Psoas muscle (tissue), 7 donors: ENCODE measurements at regions not wholly inside any gene's neighbourhood (a gene's known extent, or its start where the extent isn't known, plus 50 kb on each side); places are given as distances from the start of the nearest gene placed in this dataset.

Source experiments
- ATAC-seq, 4 donors: fragments of 200-7000 bp; cut with Tn5 transposase; one replicate each; pipeline ENCODE4 v1.9.1; 2020; ENCODE audit warnings: moderate library complexity in 3 of 4, mild to moderate bottlenecking in 2 of 4
- DNase-seq, 2 donors: peaks; one replicate each; pipeline ENCODE4 v3.0.0-alpha.2; 2020
- H3K27ac ChIP-seq: fragments of 200-600 bp; one replicate; pipeline ENCODE4 v1.8.0; 2022
- H3K27me3 ChIP-seq, 3 donors: fragments of 200-600 bp in 1 of 3; one replicate each; pipeline versions ENCODE4 v1.6.1 to v1.8.0; 2013 to 2022; ENCODE audit warnings: low read length in 2 of 3, mild to moderate bottlenecking in 2 of 3, moderate library complexity in 1 of 3; ENCODE audit not compliant: insufficient read depth in 3 of 3
- H3K36me3 ChIP-seq, 2 donors: fragments of 200-600 bp in 1 of 2; one replicate each; pipeline versions ENCODE4 v1.6.1 to v1.8.0; 2013 to 2022; ENCODE audit warnings: low read depth in 1 of 2, mild to moderate bottlenecking in 1 of 2, moderate library complexity in 1 of 2; ENCODE audit not compliant: insufficient read depth in 1 of 2
- H3K4me1 ChIP-seq: fragments of 200-600 bp; one replicate; pipeline ENCODE4 v1.8.0; 2022
- H3K4me3 ChIP-seq: fragments of 200-600 bp; one replicate; pipeline ENCODE4 v1.8.0; 2022; ENCODE audit warnings: mild to moderate bottlenecking
- H3K9me3 ChIP-seq: fragments of 200-600 bp; one replicate; pipeline ENCODE4 v1.8.0; 2022
- CTCF ChIP-seq: fragments of 200-600 bp; IDR thresholded peaks from one replicate; pipeline ENCODE4 v1.8.0; 2022; ENCODE audit warnings: antibody characterized with exemption
- WGBS, 3 donors: extraction: QIAGEN DNeasy Blood & Tissue Kit; methylation state at CpG; one replicate each; pipeline versions ENCODE4 v1.1.6 to v1.1.7; 2013; 5-methylcytosine and 5-hydroxymethylcytosine counted together
- intact Hi-C, 2 donors: fragments of 100-400 bp; cut with DNase I; formaldehyde crosslinking; loops; one replicate each; pipeline versions ENCODE4 v1.11.0 to v1.14.2; 2022
- donor health status: healthy with polysubstance abuse.
- donor health status: DM: no; HTN: no; CAD: no; lungs with moderate emphysema.
- donor health status: Bipolar disorder and iron deficiency.
- donor health status: healthy.
- donor health status: DM: yes; HTN: yes; CAD: no.
- donor health status: DM: no; HTN: no; CAD: no.
- donor health status: DM: yes; HTN: yes; CAD: no.

- H3K36me3 ChIP-seq, result no peaks in the 10 kb centered on the region
- H3K27ac ChIP-seq, result no peak overlapping the region
- intact Hi-C loops, result loop anchor here (2.0 to 5.0 kb wide), 3 partner anchors 664 to 1457 kb away; no protein-coding TSS in a partner anchor
- 1 to 4% (median 3%) methylated on average over 2 of the region's 2 CpGs for WGBS, 3 donors
- peak in 3 of 4 donors; percentile 42 to 77 (median 63) for ATAC-seq
- no peak overlapping the region for H3K4me3 ChIP-seq
- no peaks in the 10 kb centered on the region for H3K4me1 ChIP-seq
- no peak for DNase-seq
- no peaks in the 10 kb centered on the region for H3K27me3 ChIP-seq
- H3K9me3 ChIP-seq, result no peaks in the 10 kb centered on the region
- TF ChIP-seq CTCF, result peak; percentile 52
These were observed 286.9 kb upstream of the PRKD1 start for GRCh38 chr14:30214461-30215090.

- ATAC-seq, result no peak
- no peaks in the 10 kb centered on the region for H3K36me3 ChIP-seq
- H3K4me1 ChIP-seq, result peaks cover 11% of the 10 kb centered on the region
- H3K27me3 ChIP-seq, result peaks cover 0 to 2% (median 1%) of the 10 kb centered on the region in 3 donors
- no peak overlapping the region for H3K4me3 ChIP-seq
- no peak overlapping the region for H3K27ac ChIP-seq
- DNase-seq, result no peak
- intact Hi-C loops, result loop anchor here in 1 of 2 donors (5.0 kb wide), 1 partner anchor 672 kb away; no protein-coding TSS in a partner anchor
- WGBS, 3 donors, result 88 to 91% (median 91%) methylated on average over 5 of the region's 5 CpGs
- TF ChIP-seq CTCF, result no peak
- no peaks in the 10 kb centered on the region for H3K9me3 ChIP-seq
These were observed 291.3 kb upstream of the PRKD1 start for GRCh38 chr14:30218907-30219306.

- Histone ChIP-seq H3K36me3 (no peaks in the 10 kb centered on the region), H3K9me3 (no peaks in the 10 kb centered on the region), H3K27ac (no peak overlapping the region), H3K4me1 (peaks cover 11% of the 10 kb centered on the region), H3K27me3 (peaks cover 0 to 2% (median 1%) of the 10 kb centered on the region in 3 donors), H3K4me3 (no peak overlapping the region)
- intact Hi-C loops, result no loop called here
- WGBS, 3 donors, result 29 to 38% (median 31%) methylated on average over 7 of the region's 7 CpGs
- ATAC-seq (no peak), DNase-seq (no peak)
- TF ChIP-seq CTCF, result no peak
These were observed 293.9 kb upstream of the PRKD1 start for GRCh38 chr14:30221546-30221945.

- peaks cover 11% of the 10 kb centered on the region for H3K4me1 ChIP-seq
- H3K27ac ChIP-seq, result no peak overlapping the region
- H3K4me3 ChIP-seq, result no peak overlapping the region
- no peak for TF ChIP-seq CTCF
- no peaks in the 10 kb centered on the region for H3K36me3 ChIP-seq
- intact Hi-C loops, result no loop called here
- ATAC-seq, result peak; percentile 65 to 90 (median 86)
- no peaks in the 10 kb centered on the region for H3K9me3 ChIP-seq
- peaks cover 0 to 2% (median 1%) of the 10 kb centered on the region in 3 donors for H3K27me3 ChIP-seq
- WGBS, 3 donors, result 4 to 21% (median 13%) methylated on average over 2 of the region's 2 CpGs
- DNase-seq, result peak; percentile 33 to 64
These were observed 295.7 kb upstream of the PRKD1 start for GRCh38 chr14:30223385-30223785.

GRCh38 chr14:30223966-30224365, 296.3 kb upstream of the PRKD1 start:
- TF ChIP-seq CTCF, result no peak
- ATAC-seq (peak in 2 of 4 donors; percentile 31 to 43), DNase-seq (peak in 1 of 2 donors; percentile 16)
- Histone ChIP-seq H3K36me3 (no peaks in the 10 kb centered on the region), H3K9me3 (no peaks in the 10 kb centered on the region), H3K27me3 (peaks cover 0 to 2% (median 1%) of the 10 kb centered on the region in 3 donors), H3K4me3 (no peak overlapping the region), H3K27ac (no peak overlapping the region), H3K4me1 (peaks cover 11% of the 10 kb centered on the region)
- 26 to 47% (median 37%) methylated on average over 3 of the region's 3 CpGs for WGBS, 3 donors
- intact Hi-C loops, result no loop called here
